Right atrium auricular region (tissue), 2 donors: ENCODE measurements at regions not wholly inside any gene's neighbourhood (a gene's known extent, or its start where the extent isn't known, plus 50 kb on each side); places are given as distances from the start of the nearest gene placed in this dataset.

Source experiments
- DNase-seq: peaks from one replicate; pipeline ENCODE4 v3.0.0-alpha.2; 2019; ENCODE audit warnings: low spot score
- H3K27ac ChIP-seq, 2 donors: fragments of 200-600 bp; sonication (generic); 1 replicate in 1 of 2; 2 replicates in 1 of 2; pipeline ENCODE4 v1.5.1; 2016 to 2019
- H3K27me3 ChIP-seq, 2 donors: fragments of 200-600 bp; sonication (generic); one replicate each; pipeline versions ENCODE4 v1.5.1 to v1.6.0; 2017 to 2019
- H3K36me3 ChIP-seq: fragments of 200-600 bp; sonication (generic); one replicate; pipeline ENCODE4 v1.5.1; 2016
- H3K4me1 ChIP-seq, 2 donors: fragments of 200-600 bp; sonication (generic); one replicate each; pipeline versions ENCODE4 v1.5.1 to v1.6.0; 2017 to 2019
- H3K4me3 ChIP-seq, 2 donors: fragments of 200-600 bp; sonication (generic); 1 replicate in 1 of 2; 2 replicates in 1 of 2; pipeline ENCODE4 v1.5.1; 2017 to 2019; ENCODE audit warnings: mild to moderate bottlenecking in 1 of 2, moderate library complexity in 1 of 2
- H3K9me3 ChIP-seq, 2 donors: fragments of 200-600 bp; sonication (generic); one replicate each; pipeline ENCODE4 v1.5.1; 2019
- TF ChIP-seq, protein P1 (sequence below), 2 donors: fragments of 200-600 bp; sonication (generic); IDR thresholded peaks; one replicate each; pipeline ENCODE4 v1.5.1; 2019; ENCODE audit warnings: antibody characterized with exemption in 2 of 2

DNA sequence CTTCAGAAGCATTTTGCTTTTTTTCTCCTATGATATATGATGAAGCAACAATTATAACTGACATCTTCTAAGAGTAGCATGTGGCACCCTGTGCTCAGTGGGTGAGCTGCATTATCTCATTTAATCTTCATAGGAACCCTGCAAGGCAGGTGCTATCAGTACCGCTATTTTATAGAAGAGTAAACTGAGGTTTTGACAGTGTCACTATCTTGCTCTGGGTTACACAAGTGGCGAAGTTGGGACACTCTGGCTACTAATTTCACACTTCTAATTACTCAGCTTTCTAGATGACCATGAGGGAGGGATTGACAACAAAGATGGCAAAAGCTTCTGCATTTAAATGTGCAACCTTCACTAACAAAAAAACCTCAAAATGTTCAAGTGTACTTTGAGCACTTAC is 76.9 kb upstream of the CAMK2D start:
- no peak overlapping the region for H3K4me3 ChIP-seq
- H3K27me3 ChIP-seq: no peaks in the 10 kb centered on the region
- H3K27ac ChIP-seq: no peak overlapping the region
- TF ChIP-seq, protein P1, sequence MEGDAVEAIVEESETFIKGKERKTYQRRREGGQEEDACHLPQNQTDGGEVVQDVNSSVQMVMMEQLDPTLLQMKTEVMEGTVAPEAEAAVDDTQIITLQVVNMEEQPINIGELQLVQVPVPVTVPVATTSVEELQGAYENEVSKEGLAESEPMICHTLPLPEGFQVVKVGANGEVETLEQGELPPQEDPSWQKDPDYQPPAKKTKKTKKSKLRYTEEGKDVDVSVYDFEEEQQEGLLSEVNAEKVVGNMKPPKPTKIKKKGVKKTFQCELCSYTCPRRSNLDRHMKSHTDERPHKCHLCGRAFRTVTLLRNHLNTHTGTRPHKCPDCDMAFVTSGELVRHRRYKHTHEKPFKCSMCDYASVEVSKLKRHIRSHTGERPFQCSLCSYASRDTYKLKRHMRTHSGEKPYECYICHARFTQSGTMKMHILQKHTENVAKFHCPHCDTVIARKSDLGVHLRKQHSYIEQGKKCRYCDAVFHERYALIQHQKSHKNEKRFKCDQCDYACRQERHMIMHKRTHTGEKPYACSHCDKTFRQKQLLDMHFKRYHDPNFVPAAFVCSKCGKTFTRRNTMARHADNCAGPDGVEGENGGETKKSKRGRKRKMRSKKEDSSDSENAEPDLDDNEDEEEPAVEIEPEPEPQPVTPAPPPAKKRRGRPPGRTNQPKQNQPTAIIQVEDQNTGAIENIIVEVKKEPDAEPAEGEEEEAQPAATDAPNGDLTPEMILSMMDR (IDR thresholded peaks at IDR 0.05): no peak
- H3K4me1 ChIP-seq: peaks cover 0 to 10% of the 10 kb centered on the region in 2 donors
- H3K9me3 ChIP-seq: no peaks in the 10 kb centered on the region
- DNase-seq: no peak
- H3K36me3 ChIP-seq: no peaks in the 10 kb centered on the region

DNA sequence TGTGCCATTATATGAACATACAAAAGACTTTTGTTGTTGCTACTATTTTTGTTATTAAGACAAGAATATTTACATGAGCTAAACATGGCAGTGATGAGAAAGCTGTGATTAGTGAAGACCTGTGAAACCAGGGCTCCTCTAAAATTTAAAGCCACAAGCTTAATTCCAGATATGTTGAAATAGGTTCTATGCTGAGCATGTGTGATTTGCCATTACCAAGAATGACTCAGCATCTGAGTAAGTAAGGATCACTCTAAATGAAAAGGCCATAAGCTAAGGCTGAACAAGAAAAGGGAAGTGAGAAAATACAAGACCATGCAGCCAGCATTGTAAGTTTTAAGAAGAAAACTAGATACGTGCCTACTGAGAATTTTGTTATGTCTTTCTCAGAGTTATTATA is 75.9 kb upstream of the CAMK2D start:
- TF ChIP-seq, protein P1 (IDR thresholded peaks at IDR 0.05): no peak
- DNase-seq: no peak
- no peaks in the 10 kb centered on the region for H3K36me3 ChIP-seq
- H3K4me1 ChIP-seq: peaks cover 0 to 17% of the 10 kb centered on the region in 2 donors
- H3K27me3 ChIP-seq: no peaks in the 10 kb centered on the region
- H3K9me3 ChIP-seq: no peaks in the 10 kb centered on the region
- H3K27ac ChIP-seq: no peak overlapping the region
- H3K4me3 ChIP-seq: no peak overlapping the region

DNA sequence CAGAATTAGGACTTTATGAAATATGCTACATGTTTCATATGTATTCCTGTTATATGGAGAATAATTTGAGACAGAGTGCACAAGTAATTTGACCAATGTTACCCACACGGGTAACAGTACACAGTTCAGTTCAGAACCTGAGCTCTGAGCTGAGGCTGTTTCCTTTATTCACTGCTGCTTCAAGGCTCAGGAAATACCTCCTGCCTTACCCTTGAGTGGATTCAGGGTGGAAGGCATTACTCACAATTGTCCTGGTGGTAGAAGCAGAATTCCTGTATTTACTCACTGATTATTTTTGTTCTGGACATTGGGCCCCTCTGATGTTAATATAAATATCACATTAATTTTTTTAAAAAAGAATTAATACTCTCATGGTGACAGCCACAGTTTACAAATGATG is 73.5 kb upstream of the CAMK2D start:
- no peaks in the 10 kb centered on the region for H3K36me3 ChIP-seq

DNA sequence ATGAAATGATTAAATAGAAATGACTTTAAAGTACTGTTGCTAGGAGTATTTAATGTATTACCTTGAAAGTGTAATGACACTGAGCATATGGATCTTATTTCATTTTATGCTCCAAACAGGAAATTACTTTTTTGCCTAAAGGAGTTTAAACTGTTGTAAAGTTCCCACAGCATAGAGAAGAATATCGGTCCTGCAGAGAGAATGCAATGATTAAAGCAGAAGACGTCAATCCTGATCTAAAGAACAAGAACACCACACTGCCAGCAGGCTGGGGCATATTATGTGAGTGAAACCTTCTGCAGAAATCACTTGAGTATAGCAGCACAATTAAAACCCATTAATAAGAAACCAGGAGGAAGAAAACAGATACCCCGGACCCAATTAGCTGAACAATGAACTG is 72.8 kb upstream of the CAMK2D start:
- Histone ChIP-seq H3K4me3 (no peak overlapping the region), H3K36me3 (no peaks in the 10 kb centered on the region), H3K9me3 (no peaks in the 10 kb centered on the region), H3K4me1 (peaks cover 0 to 18% of the 10 kb centered on the region in 2 donors), H3K27ac (no peak overlapping the region), H3K27me3 (no peaks in the 10 kb centered on the region)
- DNase-seq: no peak
- TF ChIP-seq, protein P1 (IDR thresholded peaks at IDR 0.05): no peak

More for the DNA sequence above, 73.5 kb upstream of the CAMK2D start:
- no peak overlapping the region for H3K27ac ChIP-seq
- H3K27me3 ChIP-seq: no peaks in the 10 kb centered on the region
- no peaks in the 10 kb centered on the region for H3K9me3 ChIP-seq
- TF ChIP-seq, protein P1 (IDR thresholded peaks at IDR 0.05): no peak
- no peak for DNase-seq
- no peak overlapping the region for H3K4me3 ChIP-seq
- H3K4me1 ChIP-seq: peaks cover 0 to 18% of the 10 kb centered on the region in 2 donors

DNA sequence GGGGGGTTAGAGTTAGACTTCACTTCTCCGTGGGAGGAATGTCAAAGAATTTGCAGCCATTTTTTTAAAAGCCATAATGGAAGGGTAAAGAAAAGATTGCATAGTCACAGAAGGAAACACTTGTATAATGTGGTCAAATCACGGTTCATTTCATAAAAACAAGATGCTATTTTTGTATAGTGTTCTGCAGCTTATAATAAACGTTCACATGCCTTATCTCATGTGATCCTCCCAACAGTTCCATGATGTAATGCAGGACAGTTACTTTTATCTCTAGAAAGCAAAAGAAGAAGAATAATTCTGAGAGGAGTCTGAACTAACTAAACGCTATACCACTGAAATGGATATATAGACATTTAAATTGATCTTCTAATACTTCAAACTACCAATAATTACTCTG is 71.3 kb upstream of the CAMK2D start:
- Histone ChIP-seq H3K9me3 (no peaks in the 10 kb centered on the region), H3K36me3 (no peaks in the 10 kb centered on the region), H3K4me3 (no peak overlapping the region), H3K27ac (peak overlapping the region; percentile 50 to 54), H3K27me3 (no peaks in the 10 kb centered on the region), H3K4me1 (peaks cover 0 to 17% of the 10 kb centered on the region in 2 donors)
- TF ChIP-seq, protein P1 (IDR thresholded peaks at IDR 0.05): no peak
- DNase-seq: no peak

DNA sequence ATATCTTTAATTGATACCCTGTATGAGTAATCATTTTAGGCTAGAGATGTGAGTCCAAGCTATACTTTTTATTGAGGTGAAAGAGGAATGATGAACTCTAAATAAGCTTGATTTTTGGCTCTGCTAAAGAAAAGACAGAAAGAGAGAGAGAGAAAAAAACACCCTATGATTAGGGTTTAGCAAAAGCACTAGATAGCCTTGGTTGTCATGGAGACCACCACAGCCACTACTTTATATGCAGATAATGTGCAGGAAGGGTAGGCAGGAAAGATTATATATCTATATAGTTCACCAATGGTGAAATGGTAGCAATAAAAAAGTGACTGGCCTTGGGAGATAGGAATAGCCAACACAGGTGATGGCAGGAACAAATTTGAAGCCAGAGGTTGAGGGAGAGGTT is 69.9 kb upstream of the CAMK2D start:
- Histone ChIP-seq H3K27me3 (no peaks in the 10 kb centered on the region), H3K4me3 (no peak overlapping the region), H3K27ac (no peak overlapping the region), H3K4me1 (peaks cover 0 to 17% of the 10 kb centered on the region in 2 donors), H3K36me3 (no peaks in the 10 kb centered on the region), H3K9me3 (no peaks in the 10 kb centered on the region)
- no peak for DNase-seq
- TF ChIP-seq, protein P1 (IDR thresholded peaks at IDR 0.05): no peak
